ENCODE measurements at regions not wholly inside any gene's neighbourhood (a gene's known extent, or its start where the extent isn't known, plus 50 kb on each side); places are given as distances from the start of the nearest gene placed in this dataset.

GRCh38 chr11:115100706-115101105, 403.5 kb downstream of the CADM1 start:
- H3K4me1 Mint-ChIP-seq (ENCODE audit: low read depth), result no peaks in the 10 kb centered on the region
- H3K36me3 Mint-ChIP-seq (ENCODE audit: low read depth), result no peaks in the 10 kb centered on the region
- H3K27ac Mint-ChIP-seq, result no peak overlapping the region
- H3K4me3 Mint-ChIP-seq, result no peak overlapping the region
- H3K9me3 Mint-ChIP-seq, result no peaks in the 10 kb centered on the region
- H3K27me3 Mint-ChIP-seq (ENCODE audit: insufficient read depth), result no peaks in the 10 kb centered on the region
- no peak for DNase-seq (ENCODE audit: low spot score)
- intact Hi-C loops (cut with micrococcal nuclease), result loop anchor here (5.0 kb wide), 1 partner anchor 52 kb away; no protein-coding TSS in a partner anchor

GRCh38 chr11:115103921-115104320, 400.3 kb downstream of the CADM1 start:
- no peak for DNase-seq (ENCODE audit: low spot score)
- Mint-ChIP-seq H3K4me1 (ENCODE audit: low read depth) (no peaks in the 10 kb centered on the region), H3K4me3 (no peak overlapping the region), H3K36me3 (ENCODE audit: low read depth) (no peaks in the 10 kb centered on the region), H3K9me3 (no peaks in the 10 kb centered on the region), H3K27me3 (ENCODE audit: insufficient read depth) (no peaks in the 10 kb centered on the region), H3K27ac (no peak overlapping the region)
- intact Hi-C loops (cut with micrococcal nuclease), result loop anchor here (5.0 kb wide), 1 partner anchor 48 kb away; no protein-coding TSS in a partner anchor

GRCh38 chr11:115104851-115105453, 399.3 kb downstream of the CADM1 start:
- no peaks in the 10 kb centered on the region for H3K36me3 Mint-ChIP-seq (ENCODE audit: low read depth)
- intact Hi-C loops (cut with micrococcal nuclease), result loop anchor here (5.0 kb wide), 1 partner anchor 47 kb away; no protein-coding TSS in a partner anchor
- no peak overlapping the region for H3K4me3 Mint-ChIP-seq
- no peak overlapping the region for H3K27ac Mint-ChIP-seq
- no peak for DNase-seq (ENCODE audit: low spot score)
- no peaks in the 10 kb centered on the region for H3K9me3 Mint-ChIP-seq
- no peaks in the 10 kb centered on the region for H3K27me3 Mint-ChIP-seq (ENCODE audit: insufficient read depth)
- H3K4me1 Mint-ChIP-seq (ENCODE audit: low read depth), result no peaks in the 10 kb centered on the region

- Mint-ChIP-seq H3K36me3 (ENCODE audit: low read depth) (no peaks in the 10 kb centered on the region), H3K9me3 (no peaks in the 10 kb centered on the region)
- intact Hi-C loops (cut with micrococcal nuclease), result no loop called here
Observed at GRCh38 chr11:115111066-115111465, 393.1 kb downstream of the CADM1 start.

GRCh38 chr11:115112754-115113153, 391.5 kb downstream of the CADM1 start:
- DNase-seq (ENCODE audit: low spot score), result no peak
- Mint-ChIP-seq H3K27ac (no peak overlapping the region), H3K36me3 (ENCODE audit: low read depth) (no peaks in the 10 kb centered on the region), H3K4me3 (no peak overlapping the region), H3K27me3 (ENCODE audit: insufficient read depth) (no peaks in the 10 kb centered on the region), H3K4me1 (ENCODE audit: low read depth) (no peaks in the 10 kb centered on the region), H3K9me3 (no peaks in the 10 kb centered on the region)
- intact Hi-C loops (cut with micrococcal nuclease), result no loop called here

More at GRCh38 chr11:115111066-115111465, 393.1 kb downstream of the CADM1 start:
- Mint-ChIP-seq H3K4me1 (ENCODE audit: low read depth) (no peaks in the 10 kb centered on the region), H3K27ac (no peak overlapping the region), H3K4me3 (no peak overlapping the region), H3K27me3 (ENCODE audit: insufficient read depth) (no peaks in the 10 kb centered on the region)
- no peak for DNase-seq (ENCODE audit: low spot score)

GRCh38 chr11:115117956-115118493, 386.2 kb downstream of the CADM1 start:
- H3K9me3 Mint-ChIP-seq, result no peaks in the 10 kb centered on the region
- no peaks in the 10 kb centered on the region for H3K27me3 Mint-ChIP-seq (ENCODE audit: insufficient read depth)
- H3K36me3 Mint-ChIP-seq (ENCODE audit: low read depth), result no peaks in the 10 kb centered on the region
- no peaks in the 10 kb centered on the region for H3K4me1 Mint-ChIP-seq (ENCODE audit: low read depth)
- H3K27ac Mint-ChIP-seq, result no peak overlapping the region
- intact Hi-C loops (cut with micrococcal nuclease), result no loop called here
- H3K4me3 Mint-ChIP-seq, result no peak overlapping the region
- no peak for DNase-seq (ENCODE audit: low spot score)

GRCh38 chr11:115119146-115119545, 385.1 kb downstream of the CADM1 start:
- no peak overlapping the region for H3K27ac Mint-ChIP-seq
- intact Hi-C loops (cut with micrococcal nuclease), result no loop called here
- H3K9me3 Mint-ChIP-seq, result no peaks in the 10 kb centered on the region
- no peak overlapping the region for H3K4me3 Mint-ChIP-seq
- no peaks in the 10 kb centered on the region for H3K36me3 Mint-ChIP-seq (ENCODE audit: low read depth)
- no peaks in the 10 kb centered on the region for H3K27me3 Mint-ChIP-seq (ENCODE audit: insufficient read depth)
- DNase-seq (ENCODE audit: low spot score), result no peak
- no peaks in the 10 kb centered on the region for H3K4me1 Mint-ChIP-seq (ENCODE audit: low read depth)

All from activated T-helper 1 cell treated with anti-CD3 and anti-CD28 coated beads, Interleukin-12 subunit alpha, Interleukin-12 subunit beta, Interleukin-2, Interleukin-4 antibody, amounts not matched to agents 30 ng/mL and 10 ng/mL and 1 ng/mL, durations not matched to agents 14 hours and 24 hours and 36 hours (primary cell).